HK-2 (cell line): ENCODE measurements at regions not wholly inside any gene's neighbourhood (a gene's known extent, or its start where the extent isn't known, plus 50 kb on each side); places are given as distances from the start of the nearest gene placed in this dataset.

Experiments
- DNase-seq: peaks from one replicate; pipeline ENCODE4 v3.0.0-alpha.2; 2018; ENCODE audit not compliant: unreplicated experiment

- no peak for DNase-seq
These were observed 55.4 kb upstream of the KCNMB2 start for GRCh38 chr3:178480795-178481194.

- DNase-seq: peak; percentile 30
These were observed 53.3 kb upstream of the KCNMB2 start for GRCh38 chr3:178482981-178483380.

DNA sequence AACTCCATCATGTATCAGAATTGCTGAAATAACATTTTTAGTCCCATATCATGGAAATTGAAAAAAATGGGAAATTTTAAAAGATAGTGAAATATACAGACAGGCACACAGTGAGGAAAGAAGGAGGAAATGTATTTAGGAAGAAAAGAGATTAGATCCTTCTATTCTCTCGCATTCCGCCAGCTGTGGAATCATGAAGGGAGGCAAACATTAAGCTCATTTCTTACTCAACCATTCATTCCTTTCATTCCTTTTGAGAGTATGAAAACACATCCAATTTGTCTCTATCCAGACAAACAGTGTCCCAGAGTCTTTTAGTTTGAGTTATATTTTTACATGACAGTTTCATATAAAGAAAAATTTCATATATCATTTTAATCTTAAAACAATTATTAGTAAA lies 52.5 kb upstream of the KCNMB2 start:
- no peak for DNase-seq

GRCh38 chr3:178485756-178486155 lies 50.5 kb upstream of the KCNMB2 start:
- no peak for DNase-seq
